Fibroblast of the aortic adventitia (primary cell): ENCODE measurements at regions not wholly inside any gene's neighbourhood (a gene's known extent, or its start where the extent isn't known, plus 50 kb on each side); places are given as distances from the start of the nearest gene placed in this dataset.

Experiments
- DNase-seq: peaks from one replicate; pipeline ENCODE4 v3.0.0-alpha.2; 2010; ENCODE audit warnings: low read depth
- H3K4me3 ChIP-seq: 2 replicates; pipeline ENCODE4 v1.5.1; 2011; ENCODE audit warnings: low read depth, mild to moderate bottlenecking, control low read depth, low read length, moderate library complexity
- TF ChIP-seq, protein P1 (sequence below): IDR thresholded peaks from 2 replicates; pipeline ENCODE4 v1.5.1; 2011; ENCODE audit warnings: mild to moderate bottlenecking, low read length, control low read depth, inconsistent platforms; ENCODE audit not compliant: insufficient read depth

DNA sequence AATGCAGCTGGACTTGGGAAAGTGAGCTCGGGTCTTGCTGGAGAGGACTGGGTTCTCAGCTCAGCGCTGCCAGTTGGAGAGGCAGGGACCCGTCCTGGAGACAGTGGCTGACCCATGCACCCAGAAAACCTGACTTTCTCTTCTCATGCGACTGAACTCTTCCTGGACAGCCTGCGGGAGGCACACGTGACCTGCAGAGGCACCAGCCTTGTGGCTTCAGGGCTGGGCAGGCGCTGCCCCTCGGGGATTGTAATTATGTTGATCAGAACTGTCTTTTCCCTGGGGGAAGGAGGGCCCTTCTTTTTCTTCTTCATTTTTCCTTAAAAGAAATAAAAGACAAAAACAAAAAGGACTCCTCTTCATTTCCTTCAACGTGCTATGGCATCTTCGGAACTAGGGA, 198.1 kb downstream of the VAPA start:
- TF ChIP-seq, protein P1, sequence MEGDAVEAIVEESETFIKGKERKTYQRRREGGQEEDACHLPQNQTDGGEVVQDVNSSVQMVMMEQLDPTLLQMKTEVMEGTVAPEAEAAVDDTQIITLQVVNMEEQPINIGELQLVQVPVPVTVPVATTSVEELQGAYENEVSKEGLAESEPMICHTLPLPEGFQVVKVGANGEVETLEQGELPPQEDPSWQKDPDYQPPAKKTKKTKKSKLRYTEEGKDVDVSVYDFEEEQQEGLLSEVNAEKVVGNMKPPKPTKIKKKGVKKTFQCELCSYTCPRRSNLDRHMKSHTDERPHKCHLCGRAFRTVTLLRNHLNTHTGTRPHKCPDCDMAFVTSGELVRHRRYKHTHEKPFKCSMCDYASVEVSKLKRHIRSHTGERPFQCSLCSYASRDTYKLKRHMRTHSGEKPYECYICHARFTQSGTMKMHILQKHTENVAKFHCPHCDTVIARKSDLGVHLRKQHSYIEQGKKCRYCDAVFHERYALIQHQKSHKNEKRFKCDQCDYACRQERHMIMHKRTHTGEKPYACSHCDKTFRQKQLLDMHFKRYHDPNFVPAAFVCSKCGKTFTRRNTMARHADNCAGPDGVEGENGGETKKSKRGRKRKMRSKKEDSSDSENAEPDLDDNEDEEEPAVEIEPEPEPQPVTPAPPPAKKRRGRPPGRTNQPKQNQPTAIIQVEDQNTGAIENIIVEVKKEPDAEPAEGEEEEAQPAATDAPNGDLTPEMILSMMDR, result no peak
- H3K4me3 ChIP-seq, result no peak overlapping the region
- no peak for DNase-seq

DNA sequence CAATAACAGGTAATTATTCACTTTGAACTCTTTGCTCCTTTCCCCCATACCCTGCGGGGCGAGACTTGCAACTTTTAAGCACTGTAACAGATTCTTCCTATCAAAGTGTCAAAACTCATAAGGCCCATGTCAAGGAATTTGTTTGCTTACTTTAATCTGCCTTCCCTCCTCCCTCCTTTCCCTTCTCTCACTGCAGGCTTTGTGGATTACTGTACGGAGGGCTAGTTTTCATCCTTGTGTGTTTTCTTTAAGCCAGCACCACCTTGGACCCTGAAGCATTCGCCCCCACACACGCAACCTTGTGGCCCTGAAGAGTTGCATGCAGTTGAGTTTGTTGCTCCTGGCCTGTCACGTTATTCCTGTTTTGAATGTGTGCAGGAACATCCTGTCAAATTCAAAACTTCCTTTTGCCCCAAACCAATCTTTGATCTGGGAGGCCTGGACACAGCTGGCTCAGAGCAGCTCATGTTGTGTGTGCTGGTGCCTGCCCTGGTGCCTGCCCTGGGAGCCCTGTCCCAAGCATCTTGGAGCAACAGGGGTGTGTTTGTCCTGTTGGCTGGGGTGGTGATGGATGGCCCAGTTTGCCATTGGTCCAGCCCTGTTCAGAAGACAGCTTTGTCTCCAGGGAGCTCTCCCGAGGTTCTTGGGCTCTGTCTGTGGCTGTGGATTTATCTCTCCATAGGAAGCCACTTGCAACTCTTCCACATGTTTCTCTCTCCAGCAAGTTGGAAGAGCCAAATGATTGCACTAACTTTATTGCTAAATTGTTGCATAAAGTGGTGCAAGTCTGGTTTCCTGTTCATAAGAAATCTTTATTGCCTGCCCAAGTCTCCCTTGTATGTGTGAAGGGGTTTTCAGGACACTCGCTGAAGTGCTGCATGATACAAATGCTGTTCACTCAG, 199.6 kb downstream of the VAPA start:
- TF ChIP-seq, protein P1, result no peak
- no peak overlapping the region for H3K4me3 ChIP-seq
- DNase-seq, result peak; percentile 12

DNA sequence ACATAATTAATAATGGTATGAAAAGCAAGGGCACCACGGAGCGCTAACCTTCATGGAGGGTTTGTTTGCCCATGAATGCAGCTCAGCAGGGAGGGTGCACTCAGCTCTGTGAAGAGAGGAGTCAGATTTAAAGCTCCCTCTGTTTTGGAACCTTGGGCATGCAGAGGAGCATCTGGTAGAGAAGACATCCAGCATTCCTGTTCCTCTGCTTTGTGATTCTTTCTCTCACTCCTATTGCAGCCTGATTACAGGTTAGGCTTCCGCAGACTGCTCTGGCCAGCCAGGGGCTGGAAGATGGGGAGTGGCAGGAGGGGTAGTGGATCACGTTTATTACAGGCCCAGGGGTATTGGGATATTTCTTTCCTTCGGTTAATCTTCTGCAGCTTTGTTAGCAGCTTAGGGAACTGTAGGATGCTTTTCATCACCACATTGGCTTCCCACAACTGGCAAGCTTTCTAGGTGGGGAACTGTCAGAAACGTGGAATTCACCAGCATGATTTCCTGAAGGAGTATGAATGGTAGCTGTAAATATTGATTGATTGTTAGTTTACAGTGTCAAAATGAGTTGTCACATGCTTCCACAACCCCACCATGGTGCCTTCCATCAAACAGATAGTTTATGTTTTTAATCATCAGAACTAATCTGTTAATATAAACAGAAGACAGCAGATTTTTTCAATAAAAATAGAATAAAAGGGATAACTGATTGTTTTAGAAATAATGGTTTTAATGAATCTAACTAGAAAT, 201.1 kb downstream of the VAPA start:
- no peak for DNase-seq
- H3K4me3 ChIP-seq, result no peak overlapping the region
- TF ChIP-seq, protein P1, result no peak

DNA sequence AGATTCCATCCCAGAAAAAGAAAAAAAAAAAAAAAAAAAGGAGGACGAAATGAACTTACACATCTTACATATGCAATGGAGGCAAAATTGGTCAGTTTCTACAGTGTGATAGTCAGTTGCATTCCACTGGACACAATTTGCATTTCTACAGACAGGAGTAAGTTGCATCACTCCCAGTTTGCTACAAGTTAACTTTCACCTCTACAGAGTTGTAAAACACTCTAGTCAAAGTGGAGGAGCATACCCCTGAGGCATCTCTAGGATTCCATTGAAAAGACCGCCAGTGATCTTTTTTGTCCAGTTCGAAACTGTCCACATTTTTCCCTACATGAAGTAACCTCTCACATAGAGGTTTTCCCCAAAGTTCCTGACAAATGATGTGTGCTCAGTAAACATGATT, 202.8 kb downstream of the VAPA start:
- H3K4me3 ChIP-seq, result no peak overlapping the region
- TF ChIP-seq, protein P1, result no peak
- no peak for DNase-seq

DNA sequence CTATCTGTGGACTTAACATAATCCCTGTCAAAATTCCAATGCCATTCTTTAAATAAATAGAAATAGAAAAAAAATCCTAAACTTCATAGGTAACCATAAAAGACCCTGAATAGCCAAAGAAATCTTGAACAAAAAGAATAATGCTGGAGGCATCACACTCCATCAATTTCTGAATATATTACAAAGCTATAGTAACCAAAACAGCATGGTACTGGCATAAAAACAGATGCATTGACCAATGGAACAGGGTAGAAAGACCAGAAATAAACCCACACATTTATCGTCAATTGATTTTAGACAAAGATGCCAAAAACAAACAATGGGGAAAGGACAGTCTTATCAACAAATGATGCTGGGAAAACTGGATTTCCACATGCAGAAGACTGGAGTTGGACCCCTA, 205.7 kb downstream of the VAPA start:
- TF ChIP-seq, protein P1, result no peak
- DNase-seq, result no peak
- H3K4me3 ChIP-seq, result no peak overlapping the region

DNA sequence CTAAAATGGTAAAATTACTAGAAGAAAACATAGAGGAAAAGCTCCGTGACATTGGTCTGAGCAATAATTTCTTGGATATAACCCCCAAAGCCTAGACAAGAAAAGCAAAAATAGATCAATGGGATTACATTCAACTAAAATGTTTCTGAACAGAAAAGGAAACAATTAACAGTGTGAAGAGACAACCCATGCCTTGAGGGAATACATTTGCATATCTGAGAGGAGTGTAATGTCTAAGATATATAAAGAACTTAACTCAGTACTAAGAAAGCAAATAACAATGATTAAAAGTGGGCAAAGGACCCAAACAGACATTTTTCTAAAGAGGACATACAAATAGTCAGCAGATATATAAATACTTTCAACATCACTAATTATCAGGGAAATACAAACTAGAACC, 206.2 kb downstream of the VAPA start:
- DNase-seq, result no peak
- TF ChIP-seq, protein P1, result no peak
- no peak overlapping the region for H3K4me3 ChIP-seq
